ENCODE measurements at regions not wholly inside any gene's neighbourhood (a gene's known extent, or its start where the extent isn't known, plus 50 kb on each side); places are given as distances from the start of the nearest gene placed in this dataset.

DNA sequence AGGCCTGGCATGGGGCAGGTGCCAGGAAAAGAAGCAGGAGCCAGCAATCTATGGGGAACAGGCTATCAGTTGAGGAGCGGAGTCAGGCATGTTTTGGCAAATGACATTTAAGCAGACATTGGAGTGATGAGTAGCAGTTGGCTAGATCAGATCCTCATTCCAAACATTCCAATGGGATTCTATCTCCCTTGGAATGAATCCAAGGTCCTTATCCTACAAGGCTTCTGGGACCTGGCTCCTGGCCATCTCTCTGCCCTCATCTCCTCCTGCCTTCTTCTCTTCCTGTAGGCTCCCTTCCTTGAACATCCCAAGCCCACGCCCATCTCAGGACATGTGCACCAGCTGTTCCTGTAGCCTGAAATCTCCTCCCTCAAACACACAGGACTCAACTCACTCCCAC, 1074.5 kb downstream of the TBC1D22A start:
- TF ChIP-seq, protein P1, sequence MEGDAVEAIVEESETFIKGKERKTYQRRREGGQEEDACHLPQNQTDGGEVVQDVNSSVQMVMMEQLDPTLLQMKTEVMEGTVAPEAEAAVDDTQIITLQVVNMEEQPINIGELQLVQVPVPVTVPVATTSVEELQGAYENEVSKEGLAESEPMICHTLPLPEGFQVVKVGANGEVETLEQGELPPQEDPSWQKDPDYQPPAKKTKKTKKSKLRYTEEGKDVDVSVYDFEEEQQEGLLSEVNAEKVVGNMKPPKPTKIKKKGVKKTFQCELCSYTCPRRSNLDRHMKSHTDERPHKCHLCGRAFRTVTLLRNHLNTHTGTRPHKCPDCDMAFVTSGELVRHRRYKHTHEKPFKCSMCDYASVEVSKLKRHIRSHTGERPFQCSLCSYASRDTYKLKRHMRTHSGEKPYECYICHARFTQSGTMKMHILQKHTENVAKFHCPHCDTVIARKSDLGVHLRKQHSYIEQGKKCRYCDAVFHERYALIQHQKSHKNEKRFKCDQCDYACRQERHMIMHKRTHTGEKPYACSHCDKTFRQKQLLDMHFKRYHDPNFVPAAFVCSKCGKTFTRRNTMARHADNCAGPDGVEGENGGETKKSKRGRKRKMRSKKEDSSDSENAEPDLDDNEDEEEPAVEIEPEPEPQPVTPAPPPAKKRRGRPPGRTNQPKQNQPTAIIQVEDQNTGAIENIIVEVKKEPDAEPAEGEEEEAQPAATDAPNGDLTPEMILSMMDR (conservative IDR thresholded peaks at IDR 0.05; ENCODE audit: low read depth in 2 of 2): no peak
- TF ChIP-seq EZH2 (IDR thresholded peaks at IDR 0.05; ENCODE audit: low read depth, unreplicated experiment): no peak

All from GM23338 (cell line).